ENCODE measurements at regions not wholly inside any gene's neighbourhood (a gene's known extent, or its start where the extent isn't known, plus 50 kb on each side); places are given as distances from the start of the nearest gene placed in this dataset.

DNA sequence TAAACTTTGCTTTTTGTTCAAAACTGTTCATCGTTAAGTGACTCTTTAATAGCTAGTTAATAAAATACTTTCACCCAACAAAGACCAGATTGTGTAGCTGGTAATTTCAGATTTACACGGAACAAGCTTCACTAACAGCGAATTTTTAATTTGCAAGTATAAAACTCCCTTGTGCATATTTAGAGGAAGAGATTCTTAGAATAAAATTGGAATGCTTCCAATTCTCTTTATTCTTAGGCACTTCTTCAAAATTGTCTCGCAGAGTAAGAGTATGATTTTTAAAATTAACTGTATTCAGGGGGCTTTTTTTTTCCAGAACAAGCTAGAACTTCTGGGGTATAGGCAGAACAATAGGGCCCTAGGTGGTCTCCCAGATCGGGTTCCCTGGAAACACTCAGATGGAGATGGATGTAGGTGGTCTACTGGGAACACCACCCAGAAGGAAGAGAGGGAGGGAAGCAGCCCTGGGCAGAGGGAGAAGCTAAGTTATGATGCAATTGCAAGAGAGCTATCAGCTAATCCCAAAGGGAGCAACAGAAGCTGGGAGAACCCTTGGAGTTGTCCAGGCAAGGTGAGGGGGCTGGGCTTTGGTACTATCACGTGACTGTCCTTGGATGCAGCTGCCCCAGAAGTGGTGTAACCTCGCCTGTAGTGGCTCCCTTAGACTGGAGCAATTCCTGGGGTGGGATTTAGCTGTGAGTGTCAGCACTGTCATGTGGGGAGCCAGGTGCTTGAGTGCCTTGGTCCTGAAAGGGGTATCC lies 151.7 kb upstream of the ASB18 start:
- H3K27me3 Mint-ChIP-seq (ENCODE audit: unreplicated experiment) = peaks cover 1% of the 10 kb centered on the region
- DNase-seq (ENCODE audit: low spot score) = no peak
- H3K36me3 Mint-ChIP-seq (ENCODE audit: low read depth, unreplicated experiment) = peaks cover 9% of the 10 kb centered on the region
- no peaks in the 10 kb centered on the region for H3K4me1 Mint-ChIP-seq (ENCODE audit: unreplicated experiment)
- TF ChIP-seq, protein P1, sequence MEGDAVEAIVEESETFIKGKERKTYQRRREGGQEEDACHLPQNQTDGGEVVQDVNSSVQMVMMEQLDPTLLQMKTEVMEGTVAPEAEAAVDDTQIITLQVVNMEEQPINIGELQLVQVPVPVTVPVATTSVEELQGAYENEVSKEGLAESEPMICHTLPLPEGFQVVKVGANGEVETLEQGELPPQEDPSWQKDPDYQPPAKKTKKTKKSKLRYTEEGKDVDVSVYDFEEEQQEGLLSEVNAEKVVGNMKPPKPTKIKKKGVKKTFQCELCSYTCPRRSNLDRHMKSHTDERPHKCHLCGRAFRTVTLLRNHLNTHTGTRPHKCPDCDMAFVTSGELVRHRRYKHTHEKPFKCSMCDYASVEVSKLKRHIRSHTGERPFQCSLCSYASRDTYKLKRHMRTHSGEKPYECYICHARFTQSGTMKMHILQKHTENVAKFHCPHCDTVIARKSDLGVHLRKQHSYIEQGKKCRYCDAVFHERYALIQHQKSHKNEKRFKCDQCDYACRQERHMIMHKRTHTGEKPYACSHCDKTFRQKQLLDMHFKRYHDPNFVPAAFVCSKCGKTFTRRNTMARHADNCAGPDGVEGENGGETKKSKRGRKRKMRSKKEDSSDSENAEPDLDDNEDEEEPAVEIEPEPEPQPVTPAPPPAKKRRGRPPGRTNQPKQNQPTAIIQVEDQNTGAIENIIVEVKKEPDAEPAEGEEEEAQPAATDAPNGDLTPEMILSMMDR (IDR thresholded peaks at IDR 0.05; ENCODE audit: unreplicated experiment) = no peak
- H3K27ac Mint-ChIP-seq (ENCODE audit: unreplicated experiment) = no peak overlapping the region
- no peaks in the 10 kb centered on the region for H3K9me3 Mint-ChIP-seq (ENCODE audit: unreplicated experiment)
- no peak overlapping the region for H3K4me3 Mint-ChIP-seq (ENCODE audit: unreplicated experiment)

DNA sequence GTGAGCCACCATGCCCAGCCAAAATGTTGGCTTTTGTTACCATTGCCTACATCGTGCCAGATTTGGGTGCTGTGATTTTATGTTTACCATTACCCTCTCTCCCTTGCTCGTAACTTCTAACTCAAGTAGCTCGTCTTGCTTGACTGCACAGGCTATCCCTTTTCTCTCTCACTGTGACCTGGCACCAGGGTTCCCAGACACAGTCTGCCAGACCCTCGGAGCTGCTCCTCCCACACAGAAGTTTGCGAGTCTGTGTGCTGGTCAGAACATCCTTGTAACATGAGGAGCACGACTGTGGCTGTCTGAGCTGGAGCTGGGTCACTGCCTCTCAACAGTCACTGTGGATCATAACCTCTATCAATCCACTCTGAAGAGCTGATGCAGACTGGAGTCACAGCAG lies 152.5 kb upstream of the ACKR3 start:
- Mint-ChIP-seq H3K36me3 (ENCODE audit: low read depth, unreplicated experiment) (peaks cover 9% of the 10 kb centered on the region), H3K27ac (ENCODE audit: unreplicated experiment) (no peak overlapping the region), H3K9me3 (ENCODE audit: unreplicated experiment) (no peaks in the 10 kb centered on the region), H3K4me3 (ENCODE audit: unreplicated experiment) (no peak overlapping the region), H3K4me1 (ENCODE audit: unreplicated experiment) (no peaks in the 10 kb centered on the region), H3K27me3 (ENCODE audit: unreplicated experiment) (peaks cover 1% of the 10 kb centered on the region)
- DNase-seq (ENCODE audit: low spot score) = no peak
- TF ChIP-seq, protein P1 (IDR thresholded peaks at IDR 0.05; ENCODE audit: unreplicated experiment) = no peak

DNA sequence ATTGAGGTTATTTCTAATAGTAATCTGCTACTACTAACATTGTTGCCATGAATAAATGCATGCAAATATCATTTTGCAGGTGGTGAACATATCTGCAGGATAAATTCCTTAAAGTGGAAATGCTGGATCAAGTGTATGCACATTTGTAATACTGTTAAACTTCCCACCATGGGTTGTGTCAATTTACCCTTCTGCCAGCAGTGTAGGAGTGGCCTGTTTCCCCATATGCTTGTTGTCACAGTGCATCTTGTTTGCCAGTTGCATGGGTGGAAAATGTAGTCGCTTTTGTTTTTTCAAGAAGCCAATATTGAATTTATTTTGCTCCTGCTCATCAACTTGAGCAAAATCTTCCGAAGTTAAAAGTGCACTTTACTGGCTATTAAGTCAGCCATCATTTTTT lies 139.0 kb upstream of the ACKR3 start:
- Mint-ChIP-seq H3K36me3 (ENCODE audit: low read depth, unreplicated experiment) (peaks cover 11% of the 10 kb centered on the region), H3K27ac (ENCODE audit: unreplicated experiment) (no peak overlapping the region), H3K27me3 (ENCODE audit: unreplicated experiment) (no peaks in the 10 kb centered on the region), H3K4me3 (ENCODE audit: unreplicated experiment) (no peak overlapping the region), H3K9me3 (ENCODE audit: unreplicated experiment) (no peaks in the 10 kb centered on the region), H3K4me1 (ENCODE audit: unreplicated experiment) (no peaks in the 10 kb centered on the region)
- TF ChIP-seq, protein P1 (IDR thresholded peaks at IDR 0.05; ENCODE audit: unreplicated experiment) = no peak
- no peak for DNase-seq (ENCODE audit: low spot score)

DNA sequence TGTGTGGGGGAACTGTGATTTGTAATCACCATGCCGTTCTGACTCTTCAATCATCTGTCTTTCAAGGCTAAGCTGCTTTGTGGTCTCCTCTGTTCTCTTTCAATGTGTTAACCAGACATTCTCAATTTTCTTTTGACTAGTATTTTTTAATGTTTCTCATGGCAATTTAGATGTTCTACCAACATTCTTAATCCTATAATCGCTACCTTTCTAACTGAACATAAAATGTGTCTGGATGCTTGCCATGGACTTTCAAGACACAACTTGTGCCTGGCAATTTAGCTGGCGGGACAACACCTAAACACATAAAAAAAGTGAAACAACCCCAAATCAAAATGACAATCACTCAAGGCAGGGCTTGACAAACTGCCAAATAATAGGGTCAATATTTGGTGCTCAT lies 135.0 kb upstream of the ACKR3 start:
- no peak for DNase-seq (ENCODE audit: low spot score)
- H3K4me3 Mint-ChIP-seq (ENCODE audit: unreplicated experiment) = no peak overlapping the region
- TF ChIP-seq, protein P1 (IDR thresholded peaks at IDR 0.05; ENCODE audit: unreplicated experiment) = no peak
- H3K27me3 Mint-ChIP-seq (ENCODE audit: unreplicated experiment) = no peaks in the 10 kb centered on the region
- no peak overlapping the region for H3K27ac Mint-ChIP-seq (ENCODE audit: unreplicated experiment)
- no peaks in the 10 kb centered on the region for H3K4me1 Mint-ChIP-seq (ENCODE audit: unreplicated experiment)
- H3K36me3 Mint-ChIP-seq (ENCODE audit: low read depth, unreplicated experiment) = peaks cover 3% of the 10 kb centered on the region
- H3K9me3 Mint-ChIP-seq (ENCODE audit: unreplicated experiment) = peaks cover 3% of the 10 kb centered on the region

DNA sequence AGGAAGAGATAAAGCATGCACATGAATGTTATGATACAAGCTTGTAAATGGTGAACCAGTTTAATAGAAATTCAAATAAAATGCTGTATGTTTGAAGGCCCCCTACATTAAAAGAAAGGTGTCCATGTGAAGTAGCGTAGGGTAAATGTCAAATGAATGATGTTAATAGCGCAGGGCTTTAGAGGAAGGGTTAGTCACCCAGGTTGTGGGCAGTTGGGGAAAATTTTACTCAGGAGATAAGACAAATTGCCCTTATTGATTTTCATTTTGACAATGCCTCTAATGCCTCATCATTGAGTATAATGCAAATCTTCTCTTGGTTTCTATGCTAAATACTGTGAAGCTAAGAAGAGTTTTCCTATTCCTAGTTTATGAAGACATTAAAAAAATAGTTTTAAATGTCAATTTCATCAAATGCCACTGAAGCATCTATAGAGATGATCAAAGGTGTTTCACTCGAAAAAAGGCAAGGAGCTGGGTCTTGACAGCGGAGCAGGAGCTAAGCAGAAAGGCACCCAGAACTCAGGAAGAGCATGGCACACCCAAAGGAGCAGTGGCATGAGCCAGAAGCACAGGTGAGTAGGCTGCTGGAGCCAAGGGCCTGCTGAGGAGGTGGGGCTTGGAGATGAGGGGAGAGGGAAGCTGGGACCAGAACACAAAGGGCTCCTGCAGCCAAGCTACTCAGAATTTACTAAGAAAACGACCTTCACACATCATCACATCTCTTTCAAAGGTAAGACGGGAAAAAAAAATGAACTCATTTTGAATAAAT lies 129.3 kb upstream of the ACKR3 start:
- no peak overlapping the region for H3K4me3 Mint-ChIP-seq (ENCODE audit: unreplicated experiment)
- no peaks in the 10 kb centered on the region for H3K27me3 Mint-ChIP-seq (ENCODE audit: unreplicated experiment)
- TF ChIP-seq, protein P1 (IDR thresholded peaks at IDR 0.05; ENCODE audit: unreplicated experiment) = no peak
- H3K4me1 Mint-ChIP-seq (ENCODE audit: unreplicated experiment) = no peaks in the 10 kb centered on the region
- no peak for DNase-seq (ENCODE audit: low spot score)
- H3K9me3 Mint-ChIP-seq (ENCODE audit: unreplicated experiment) = peaks cover 3% of the 10 kb centered on the region
- peaks cover 7% of the 10 kb centered on the region for H3K36me3 Mint-ChIP-seq (ENCODE audit: low read depth, unreplicated experiment)
- H3K27ac Mint-ChIP-seq (ENCODE audit: unreplicated experiment) = no peak overlapping the region

Measured in endothelial cell (in vitro differentiated cells).